ENCODE measurements at regions not wholly inside any gene's neighbourhood (a gene's known extent, or its start where the extent isn't known, plus 50 kb on each side); places are given as distances from the start of the nearest gene placed in this dataset.
A peak's percentile ranks its signal among the peaks of the same experiment; 100 is the strongest.
"Not testable (repeated sequence)": the region's sequence is repeated elsewhere in the genome, so short reads cannot be mapped to it uniquely, and the experiment has no call there.

- DNase-seq (ENCODE audit: low read depth) = no peak
Measured at GRCh38 chr2:395886-396285, 108.0 kb upstream of the ALKAL2 start.

- DNase-seq (ENCODE audit: low read depth) = peak; percentile 20
Measured at GRCh38 chr2:393711-394696, 106.1 kb upstream of the ALKAL2 start.

GRCh38 chr2:392926-393280 is 105.0 kb upstream of the ALKAL2 start:
- DNase-seq (ENCODE audit: low read depth) = no peak

- DNase-seq (ENCODE audit: low read depth) = no peak
Measured at GRCh38 chr2:392181-392925, 104.5 kb upstream of the ALKAL2 start.

GRCh38 chr2:391696-392095 is 103.8 kb upstream of the ALKAL2 start:
- DNase-seq (ENCODE audit: low read depth) = no peak

GRCh38 chr2:390959-391358 is 103.1 kb upstream of the ALKAL2 start:
- DNase-seq (ENCODE audit: low read depth) = no peak

GRCh38 chr2:389985-390384 is 102.1 kb upstream of the ALKAL2 start:
- DNase-seq (ENCODE audit: low read depth) = not testable (repeated sequence)

- not testable (repeated sequence) for DNase-seq (ENCODE audit: low read depth)
Measured at GRCh38 chr2:388752-389151, 100.9 kb upstream of the ALKAL2 start.

GRCh38 chr2:387980-388421 is 100.1 kb upstream of the ALKAL2 start:
- no peak for DNase-seq (ENCODE audit: low read depth)

GRCh38 chr2:386406-387103 is 98.7 kb upstream of the ALKAL2 start:
- no peak for DNase-seq (ENCODE audit: low read depth)

GRCh38 chr2:385785-386184 is 97.9 kb upstream of the ALKAL2 start:
- no peak for DNase-seq (ENCODE audit: low read depth)

GRCh38 chr2:385061-385460 is 97.2 kb upstream of the ALKAL2 start:
- no peak for DNase-seq (ENCODE audit: low read depth)

GRCh38 chr2:383888-384287 is 96.0 kb upstream of the ALKAL2 start:
- DNase-seq (ENCODE audit: low read depth) = no peak

GRCh38 chr2:383178-383577 is 95.3 kb upstream of the ALKAL2 start:
- DNase-seq (ENCODE audit: low read depth) = no peak

- DNase-seq (ENCODE audit: low read depth) = no peak
Measured at GRCh38 chr2:382728-383022, 94.8 kb upstream of the ALKAL2 start.

- no peak for DNase-seq (ENCODE audit: low read depth)
Measured at GRCh38 chr2:381941-382727, 94.2 kb upstream of the ALKAL2 start.

- DNase-seq (ENCODE audit: low read depth) = no peak
Measured at GRCh38 chr2:381181-381580, 93.3 kb upstream of the ALKAL2 start.

- no peak for DNase-seq (ENCODE audit: low read depth)
Measured at GRCh38 chr2:380772-381171, 92.9 kb upstream of the ALKAL2 start.

GRCh38 chr2:380221-380620 is 92.3 kb upstream of the ALKAL2 start:
- DNase-seq (ENCODE audit: low read depth) = no peak

GRCh38 chr2:379778-380177 is 91.9 kb upstream of the ALKAL2 start:
- no peak for DNase-seq (ENCODE audit: low read depth)

GRCh38 chr2:378364-378763 is 90.5 kb upstream of the ALKAL2 start:
- DNase-seq (ENCODE audit: low read depth) = no peak

- no peak for DNase-seq (ENCODE audit: low read depth)
Measured at GRCh38 chr2:377414-377813, 89.5 kb upstream of the ALKAL2 start.
